Adrenal gland (tissue), 5 donors: ENCODE measurements at regions not wholly inside any gene's neighbourhood (a gene's known extent, or its start where the extent isn't known, plus 50 kb on each side); places are given as distances from the start of the nearest gene placed in this dataset.

Source experiments
- POLR2A ChIP-seq, 2 donors: fragments of 450-650 bp; IDR thresholded peaks; one replicate each; pipeline ENCODE4 v1.6.1; 2017; ENCODE audit warnings: antibody characterized with exemption in 2 of 2, mild to moderate bottlenecking in 2 of 2, moderate library complexity in 1 of 2
- TF ChIP-seq, protein P1 (sequence below), 6 experiments: fragments of 450-650 bp in 4 of 6; fragments of 200-600 bp in 2 of 6; sonication (generic) in 1 of 6; IDR thresholded peaks; 1 replicate in 5 of 6; 2 replicates in 1 of 6; pipeline versions ENCODE4 v1.5.1 to v1.8.0; 2016 to 2021; ENCODE audit warnings: antibody characterized with exemption in 6 of 6, mild to moderate bottlenecking in 2 of 6, moderate library complexity in 1 of 6
- donor health status: DM: no; HTN: no; CAD: no.

DNA sequence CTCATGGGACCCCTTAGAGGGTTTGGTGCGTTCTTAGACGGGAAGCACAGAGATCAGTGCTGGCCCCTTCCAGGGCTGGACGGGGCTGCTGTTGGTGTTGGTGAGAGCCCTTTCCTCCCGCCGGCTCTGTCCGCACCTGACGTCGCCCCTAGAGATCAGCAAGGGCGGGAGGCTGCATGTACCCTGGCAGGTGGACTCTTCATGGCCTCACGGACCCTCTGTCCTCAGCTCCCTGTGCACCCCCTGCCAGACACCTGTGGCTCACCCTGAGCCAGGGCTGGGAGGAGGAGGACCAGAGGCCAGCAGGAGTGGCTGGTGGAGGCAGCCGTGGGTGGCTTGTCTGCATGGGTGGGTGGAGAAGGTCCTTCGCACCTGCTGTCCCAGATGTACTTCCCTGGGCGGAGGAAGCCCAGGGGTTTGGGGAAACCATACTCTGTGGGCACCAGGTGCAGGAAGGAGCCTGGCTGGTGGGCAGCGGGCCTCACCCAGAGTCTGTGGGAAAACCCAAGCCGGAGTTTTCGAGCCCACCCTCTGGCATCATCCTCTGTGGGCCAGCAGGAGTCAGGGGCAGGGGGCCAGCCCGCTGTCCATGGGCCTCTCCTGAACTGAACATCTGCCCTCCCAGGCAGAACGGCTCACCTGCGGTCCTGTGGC is 348.6 kb downstream of the SEC14L1 start:
- TF ChIP-seq, protein P1, sequence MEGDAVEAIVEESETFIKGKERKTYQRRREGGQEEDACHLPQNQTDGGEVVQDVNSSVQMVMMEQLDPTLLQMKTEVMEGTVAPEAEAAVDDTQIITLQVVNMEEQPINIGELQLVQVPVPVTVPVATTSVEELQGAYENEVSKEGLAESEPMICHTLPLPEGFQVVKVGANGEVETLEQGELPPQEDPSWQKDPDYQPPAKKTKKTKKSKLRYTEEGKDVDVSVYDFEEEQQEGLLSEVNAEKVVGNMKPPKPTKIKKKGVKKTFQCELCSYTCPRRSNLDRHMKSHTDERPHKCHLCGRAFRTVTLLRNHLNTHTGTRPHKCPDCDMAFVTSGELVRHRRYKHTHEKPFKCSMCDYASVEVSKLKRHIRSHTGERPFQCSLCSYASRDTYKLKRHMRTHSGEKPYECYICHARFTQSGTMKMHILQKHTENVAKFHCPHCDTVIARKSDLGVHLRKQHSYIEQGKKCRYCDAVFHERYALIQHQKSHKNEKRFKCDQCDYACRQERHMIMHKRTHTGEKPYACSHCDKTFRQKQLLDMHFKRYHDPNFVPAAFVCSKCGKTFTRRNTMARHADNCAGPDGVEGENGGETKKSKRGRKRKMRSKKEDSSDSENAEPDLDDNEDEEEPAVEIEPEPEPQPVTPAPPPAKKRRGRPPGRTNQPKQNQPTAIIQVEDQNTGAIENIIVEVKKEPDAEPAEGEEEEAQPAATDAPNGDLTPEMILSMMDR (IDR thresholded peaks at IDR 0.05) = no peak
- TF ChIP-seq POLR2A (IDR thresholded peaks at IDR 0.05) = no peak
